ENCODE measurements at regions not wholly inside any gene's neighbourhood (a gene's known extent, or its start where the extent isn't known, plus 50 kb on each side); places are given as distances from the start of the nearest gene placed in this dataset.

DNA sequence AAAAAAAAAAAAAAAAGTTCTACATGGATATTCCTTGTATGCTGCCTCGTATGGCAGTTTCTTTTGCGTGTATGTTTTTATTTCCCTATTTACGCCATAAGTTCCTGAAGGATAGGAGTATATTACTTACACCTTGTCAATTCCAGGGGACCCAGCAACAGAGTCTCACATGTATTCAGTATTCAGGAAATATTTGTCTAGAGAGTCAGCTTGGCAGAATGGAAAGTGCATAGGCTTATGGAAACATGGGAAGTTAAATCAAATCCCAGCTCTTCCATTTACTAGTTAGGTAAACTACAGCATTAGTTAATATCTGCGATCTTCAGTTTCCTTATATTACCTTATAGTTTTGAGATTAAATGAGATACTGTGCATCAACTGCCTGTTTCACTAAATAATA is 51.1 kb upstream of the SLC22A16 start:
- H3K79me1 ChIP-seq (ENCODE audit: low read depth, low read length) = no peaks in the 10 kb centered on the region
- H2BK12ac ChIP-seq (ENCODE audit: low read depth, low read length) = no peak overlapping the region
- H3K27ac ChIP-seq (ENCODE audit: low read depth, low read length) = no peak overlapping the region
- H2BK15ac ChIP-seq (ENCODE audit: low read length) = no peak overlapping the region
- no peaks in the 10 kb centered on the region for H4K20me1 ChIP-seq (replicated peaks in 1 of 2; ENCODE audit: control insufficient read depth in 1 of 2, insufficient read depth in 2 of 2, low read length in 2 of 2)
- no peak overlapping the region for H3K14ac ChIP-seq (ENCODE audit: insufficient read length)
- 93% methylated on average over 4 of the region's 4 CpGs; no CpG with 5 or more reads in 1 of the 2 experiments for WGBS, 2 experiments (ENCODE audit: extremely low coverage in 1 of 2, insufficient coverage in 1 of 2, insufficient read length in 1 of 2, insufficient replicate concordance in 2 of 2, low coverage in 1 of 2, low lambda C conversion rate in 2 of 2, missing lambda C conversion rate in 1 of 2)
- no peak overlapping the region for H4K5ac ChIP-seq (ENCODE audit: insufficient read length, low read depth, low read length)
- no peak overlapping the region for H2AFZ ChIP-seq (ENCODE audit: low read length)
- no peak overlapping the region for H3K23ac ChIP-seq (ENCODE audit: insufficient read length)
- H2AK5ac ChIP-seq (ENCODE audit: low read depth, low read length) = no peak overlapping the region
- H2BK120ac ChIP-seq (replicated peaks; ENCODE audit: low read depth, low read length) = no peak overlapping the region
- H3K9me3 ChIP-seq (ENCODE audit: insufficient read depth in 2 of 2, low read depth in 1 of 2, low read length in 1 of 2) = no peaks in the 10 kb centered on the region
- H3K4ac ChIP-seq (replicated peaks; ENCODE audit: insufficient read length, low read depth, low read length) = no peak overlapping the region
- H3K9ac ChIP-seq (replicated peaks in 1 of 4; ENCODE audit: extremely low read depth in 1 of 4, low read depth in 3 of 4, low read length in 3 of 4) = no peak overlapping the region
- H2BK20ac ChIP-seq (ENCODE audit: low read length) = no peak overlapping the region
- no peaks in the 10 kb centered on the region for H3K79me2 ChIP-seq (ENCODE audit: control insufficient read depth in 1 of 2, insufficient read depth in 2 of 2, low read length in 2 of 2)
- POLR2A ChIA-PET (ENCODE audit: partially characterized antibody) = no interaction called here
- H3K4me1 ChIP-seq (replicated peaks in 1 of 4; ENCODE audit: control insufficient read depth in 3 of 4, insufficient read depth in 4 of 4, low read length in 3 of 4) = peaks cover 0 to 2% (median 0%) of the 10 kb centered on the region in 4 experiments; a peak in 1 of 7 replicates
- H3K23me2 ChIP-seq (ENCODE audit: low read depth, low read length) = no peaks in the 10 kb centered on the region
- no peaks in the 10 kb centered on the region for H3K36me3 ChIP-seq (ENCODE audit: control insufficient read depth in 2 of 4, insufficient read depth in 4 of 4, low read length in 3 of 4)
- TF ChIP-seq FOSL1 (IDR thresholded peaks at IDR 0.05; ENCODE audit: insufficient read depth, low read depth, low read length) = no peak
- no peak overlapping the region for H4K8ac ChIP-seq (ENCODE audit: extremely low read depth, insufficient read depth, low read length)
- H3K56ac ChIP-seq (replicated peaks; ENCODE audit: insufficient read length, low read depth, low read length) = no peak overlapping the region
- no peak overlapping the region for H3K18ac ChIP-seq (ENCODE audit: extremely low read depth, low read length)
- H3K4me2 ChIP-seq (ENCODE audit: insufficient read depth in 1 of 2, low read depth in 2 of 2, low read length in 2 of 2) = no peak overlapping the region
- no peak overlapping the region for H3K4me3 ChIP-seq (ENCODE audit: extremely low read depth in 1 of 4, insufficient read depth in 2 of 4, low read depth in 3 of 4, low read length in 4 of 4)
- no peaks in the 10 kb centered on the region for H3K27me3 ChIP-seq (replicated peaks in 1 of 4; ENCODE audit: control insufficient read depth in 3 of 4, extremely low read depth in 1 of 4, insufficient read depth in 3 of 4, low read length in 3 of 4)
- DNase-seq (ENCODE audit: low read depth in 1 of 2, low spot score in 2 of 2) (no peak), FAIRE-seq (no peak)
- H4K91ac ChIP-seq (replicated peaks; ENCODE audit: insufficient read length, low read length) = no peak overlapping the region
- CTCF ChIA-PET (ENCODE audit: partially characterized antibody) = interaction anchor here (0.6 to 2.6 kb wide), 26 partner anchors 9 to 692 kb away, joined by 3 to 12 read pairs (median 4); no protein-coding TSS in a partner anchor
- H2BK5ac ChIP-seq (ENCODE audit: low read depth, low read length) = no peak overlapping the region

Measured in H1 (cell line).